ENCODE measurements at regions not wholly inside any gene's neighbourhood (a gene's known extent, or its start where the extent isn't known, plus 50 kb on each side); places are given as distances from the start of the nearest gene placed in this dataset.

DNA sequence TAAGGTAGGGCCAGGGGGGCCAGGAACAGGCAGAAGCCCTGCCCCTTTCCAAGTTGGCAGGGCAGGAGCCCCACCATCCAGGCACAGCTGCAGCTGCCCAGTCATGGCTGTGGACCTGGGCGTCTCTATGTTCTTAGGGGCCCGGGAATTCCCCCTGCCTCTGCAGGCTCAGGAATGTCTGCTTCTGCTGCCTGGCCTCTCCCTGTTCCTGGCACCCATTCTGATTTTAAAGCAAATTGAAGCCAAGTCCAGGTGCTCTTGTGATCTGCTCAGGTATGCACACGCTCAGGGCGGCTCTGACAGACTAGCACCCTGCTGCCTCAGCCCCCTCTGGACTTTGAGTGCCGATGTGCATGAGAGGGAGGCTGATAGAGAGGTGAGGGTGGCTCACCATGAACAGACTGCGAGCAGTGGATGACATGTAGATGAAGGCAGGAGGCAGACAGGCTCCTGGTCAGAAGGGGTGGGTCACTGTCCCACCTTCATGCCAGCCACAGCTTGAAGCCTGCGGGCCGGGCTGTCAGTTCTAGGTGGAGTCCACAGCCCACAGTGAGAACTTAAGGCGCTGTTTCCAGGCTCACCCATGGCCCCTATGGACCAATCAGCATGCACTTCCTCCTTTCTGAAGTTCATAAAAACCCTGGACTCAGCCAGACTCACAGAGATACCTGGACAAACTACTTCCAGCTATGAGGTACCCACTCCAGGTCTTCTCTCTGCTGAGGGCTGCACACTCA lies 747.8 kb upstream of the GBE1 start:
- intact Hi-C loops (cut with micrococcal nuclease) = no loop called here
- WGBS (ENCODE audit: insufficient coverage, low coverage, missing lambda C conversion rate) = 0% methylated on average over 8 of the region's 9 CpGs

DNA sequence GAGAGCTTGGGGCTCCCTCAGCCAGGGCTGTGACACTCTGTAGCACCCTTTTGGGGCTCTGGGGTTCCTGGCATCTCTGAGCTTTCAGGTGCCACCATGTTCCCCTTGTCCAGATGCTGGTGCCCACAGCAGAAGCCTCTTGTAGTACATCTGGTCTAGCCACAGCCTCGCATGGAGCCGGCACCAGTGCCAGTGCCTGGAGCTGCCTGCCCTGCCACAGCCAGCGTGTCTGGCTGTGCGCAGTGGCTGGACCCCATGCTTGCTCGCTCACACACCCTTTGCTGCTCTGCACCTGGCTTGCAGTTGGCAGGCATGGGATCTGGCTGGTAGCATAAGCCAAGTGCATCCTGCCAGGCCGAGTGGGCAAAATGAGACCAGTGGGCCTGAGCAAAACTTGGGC lies 744.8 kb upstream of the GBE1 start:
- no peak overlapping the region for H3K27ac ChIP-seq (ENCODE audit: extremely low read depth, low read depth, low read length)
- H3K9me1 ChIP-seq (ENCODE audit: control insufficient read depth, insufficient read depth, low read length) = no peaks in the 10 kb centered on the region
- H4K20me1 ChIP-seq (replicated peaks; ENCODE audit: control insufficient read depth, insufficient read depth, low read length) = no peaks in the 10 kb centered on the region
- H3K4me1 ChIP-seq (replicated peaks in 1 of 2; ENCODE audit: control insufficient read depth in 2 of 2, insufficient read depth in 2 of 2, low read length in 2 of 2) = no peaks in the 10 kb centered on the region
- no peak overlapping the region for H3K4me3 ChIP-seq
- ATAC-seq = no peak
- no peaks in the 10 kb centered on the region for H3K36me3 ChIP-seq (ENCODE audit: control insufficient read depth, insufficient read depth, low read length)
- no peaks in the 10 kb centered on the region for H3K9me3 ChIP-seq (replicated peaks; ENCODE audit: control insufficient read depth, insufficient read depth, low read depth, low read length)
- 2% methylated on average over 6 of the region's 6 CpGs for WGBS (ENCODE audit: insufficient coverage, low coverage, missing lambda C conversion rate)
- H3K27me3 ChIP-seq (ENCODE audit: control insufficient read depth in 2 of 2, insufficient read depth in 2 of 2, low read length in 2 of 2) = no peaks in the 10 kb centered on the region
- H3K9ac ChIP-seq (ENCODE audit: insufficient read depth in 1 of 2, low read depth in 2 of 2, low read length in 2 of 2) = no peak overlapping the region
- H3K79me2 ChIP-seq (ENCODE audit: control insufficient read depth, insufficient read depth, low read length) = no peaks in the 10 kb centered on the region
- POLR2A ChIA-PET = no interaction called here
- no TSS peak for BruUV-seq (replicated peaks)
- in situ Hi-C loops (cut with MboI) (no loop called here), intact Hi-C loops (cut with micrococcal nuclease) (no loop called here)
- DNase-seq (ENCODE audit: extremely low read depth in 1 of 4, low spot score in 3 of 4) = no peak
- CTCF ChIA-PET (ENCODE audit: low intra/inter-chr PET ratio) = no interaction called here
- H3K4me2 ChIP-seq (ENCODE audit: insufficient read depth, low read length) = no peak overlapping the region
- H2AFZ ChIP-seq (ENCODE audit: low read depth, low read length) = no peak overlapping the region
- no peak for TF ChIP-seq HOXB6 (CRISPR knock-in tag; IDR thresholded peaks at IDR 0.05; ENCODE audit: borderline replicate concordance)
- FAIRE-seq = no peak

More for the DNA sequence above, 747.8 kb upstream of the GBE1 start:
- no peak for FAIRE-seq
- no peaks in the 10 kb centered on the region for H3K79me2 ChIP-seq (ENCODE audit: control insufficient read depth, insufficient read depth, low read length)
- no peaks in the 10 kb centered on the region for H3K27me3 ChIP-seq (ENCODE audit: control insufficient read depth in 2 of 2, insufficient read depth in 2 of 2, low read length in 2 of 2)
- no peak overlapping the region for H3K9ac ChIP-seq (ENCODE audit: insufficient read depth in 1 of 2, low read depth in 2 of 2, low read length in 2 of 2)
- ChIA-PET CTCF (ENCODE audit: low intra/inter-chr PET ratio) (no interaction called here), POLR2A (no interaction called here)
- no peaks in the 10 kb centered on the region for H3K4me1 ChIP-seq (replicated peaks in 1 of 2; ENCODE audit: control insufficient read depth in 2 of 2, insufficient read depth in 2 of 2, low read length in 2 of 2)
- H4K20me1 ChIP-seq (replicated peaks; ENCODE audit: control insufficient read depth, insufficient read depth, low read length) = no peaks in the 10 kb centered on the region
- in situ Hi-C loops (cut with MboI) = no loop called here
- H3K4me3 ChIP-seq = no peak overlapping the region
- ATAC-seq = no peak
- H3K9me3 ChIP-seq (replicated peaks; ENCODE audit: control insufficient read depth, insufficient read depth, low read depth, low read length) = no peaks in the 10 kb centered on the region
- no peak for TF ChIP-seq NUFIP1 (IDR thresholded peaks at IDR 0.05; ENCODE audit: partially characterized antibody)
- TF ChIP-seq, protein P1, sequence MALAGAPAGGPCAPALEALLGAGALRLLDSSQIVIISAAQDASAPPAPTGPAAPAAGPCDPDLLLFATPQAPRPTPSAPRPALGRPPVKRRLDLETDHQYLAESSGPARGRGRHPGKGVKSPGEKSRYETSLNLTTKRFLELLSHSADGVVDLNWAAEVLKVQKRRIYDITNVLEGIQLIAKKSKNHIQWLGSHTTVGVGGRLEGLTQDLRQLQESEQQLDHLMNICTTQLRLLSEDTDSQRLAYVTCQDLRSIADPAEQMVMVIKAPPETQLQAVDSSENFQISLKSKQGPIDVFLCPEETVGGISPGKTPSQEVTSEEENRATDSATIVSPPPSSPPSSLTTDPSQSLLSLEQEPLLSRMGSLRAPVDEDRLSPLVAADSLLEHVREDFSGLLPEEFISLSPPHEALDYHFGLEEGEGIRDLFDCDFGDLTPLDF (CRISPR knock-in tag; IDR thresholded peaks at IDR 0.05) = no peak
- no peak overlapping the region for H3K27ac ChIP-seq (ENCODE audit: extremely low read depth, low read depth, low read length)
- H3K9me1 ChIP-seq (ENCODE audit: control insufficient read depth, insufficient read depth, low read length) = no peaks in the 10 kb centered on the region
- no peak overlapping the region for H2AFZ ChIP-seq (ENCODE audit: low read depth, low read length)
- no peak for DNase-seq (ENCODE audit: extremely low read depth in 1 of 4, low spot score in 3 of 4)
- H3K36me3 ChIP-seq (ENCODE audit: control insufficient read depth, insufficient read depth, low read length) = no peaks in the 10 kb centered on the region
- H3K4me2 ChIP-seq (ENCODE audit: insufficient read depth, low read length) = no peak overlapping the region
- BruUV-seq (replicated peaks) = no TSS peak
